ENCODE measurements at regions not wholly inside any gene's neighbourhood (a gene's known extent, or its start where the extent isn't known, plus 50 kb on each side); places are given as distances from the start of the nearest gene placed in this dataset.

DNA sequence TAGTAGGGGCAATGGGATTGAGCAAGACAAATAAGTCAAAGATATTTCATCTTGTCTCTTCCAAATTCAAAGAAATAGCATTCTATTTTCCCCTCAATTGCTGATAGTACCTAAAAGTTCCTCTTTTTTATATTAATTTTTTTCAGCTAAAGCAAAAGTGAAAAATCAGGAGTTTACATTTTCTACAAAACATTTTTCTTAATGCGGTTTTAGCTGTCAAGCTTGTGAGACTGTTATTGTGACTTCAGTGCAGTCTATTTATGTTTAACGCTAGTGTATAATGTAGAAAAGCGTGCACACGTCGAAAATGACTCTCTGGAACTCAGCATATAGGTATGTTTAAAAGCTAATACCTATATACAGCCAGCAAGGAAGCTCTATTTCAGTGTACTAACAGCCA, 119.8 kb downstream of the BTBD3 start:
- Histone ChIP-seq H3K4me1 (ENCODE audit: control insufficient read depth, low read length) (no peaks in the 10 kb centered on the region), H3K4me3 (ENCODE audit: low read length) (no peak overlapping the region), H3K36me3 (ENCODE audit: control insufficient read depth, low read length) (no peaks in the 10 kb centered on the region), H3K27me3 (ENCODE audit: control insufficient read depth, low read length) (no peaks in the 10 kb centered on the region), H3K27ac (ENCODE audit: low read depth, low read length) (no peak overlapping the region), H3K9me3 (ENCODE audit: control insufficient read depth, insufficient read depth, low read length) (no peaks in the 10 kb centered on the region), H3K4me2 (ENCODE audit: low read length) (no peak overlapping the region), H3F3A (ENCODE audit: control insufficient read depth, insufficient read depth) (no peaks in the 10 kb centered on the region), H3K9me2 (replicated peaks; ENCODE audit: control insufficient read depth, low read length) (no peaks in the 10 kb centered on the region), H3K79me2 (ENCODE audit: control insufficient read depth, low read length) (no peaks in the 10 kb centered on the region), H4K20me1 (ENCODE audit: control insufficient read depth, insufficient read depth, low read depth, low read length) (no peaks in the 10 kb centered on the region)
- TF ChIP-seq, protein P1, sequence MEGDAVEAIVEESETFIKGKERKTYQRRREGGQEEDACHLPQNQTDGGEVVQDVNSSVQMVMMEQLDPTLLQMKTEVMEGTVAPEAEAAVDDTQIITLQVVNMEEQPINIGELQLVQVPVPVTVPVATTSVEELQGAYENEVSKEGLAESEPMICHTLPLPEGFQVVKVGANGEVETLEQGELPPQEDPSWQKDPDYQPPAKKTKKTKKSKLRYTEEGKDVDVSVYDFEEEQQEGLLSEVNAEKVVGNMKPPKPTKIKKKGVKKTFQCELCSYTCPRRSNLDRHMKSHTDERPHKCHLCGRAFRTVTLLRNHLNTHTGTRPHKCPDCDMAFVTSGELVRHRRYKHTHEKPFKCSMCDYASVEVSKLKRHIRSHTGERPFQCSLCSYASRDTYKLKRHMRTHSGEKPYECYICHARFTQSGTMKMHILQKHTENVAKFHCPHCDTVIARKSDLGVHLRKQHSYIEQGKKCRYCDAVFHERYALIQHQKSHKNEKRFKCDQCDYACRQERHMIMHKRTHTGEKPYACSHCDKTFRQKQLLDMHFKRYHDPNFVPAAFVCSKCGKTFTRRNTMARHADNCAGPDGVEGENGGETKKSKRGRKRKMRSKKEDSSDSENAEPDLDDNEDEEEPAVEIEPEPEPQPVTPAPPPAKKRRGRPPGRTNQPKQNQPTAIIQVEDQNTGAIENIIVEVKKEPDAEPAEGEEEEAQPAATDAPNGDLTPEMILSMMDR (IDR thresholded peaks at IDR 0.05; ENCODE audit: low read depth, low read length, poor library complexity, severe bottlenecking) = no peak
- no peak for TF ChIP-seq EZH2phosphoT487 (IDR thresholded peaks at IDR 0.05; ENCODE audit: borderline replicate concordance, low read length)

DNA sequence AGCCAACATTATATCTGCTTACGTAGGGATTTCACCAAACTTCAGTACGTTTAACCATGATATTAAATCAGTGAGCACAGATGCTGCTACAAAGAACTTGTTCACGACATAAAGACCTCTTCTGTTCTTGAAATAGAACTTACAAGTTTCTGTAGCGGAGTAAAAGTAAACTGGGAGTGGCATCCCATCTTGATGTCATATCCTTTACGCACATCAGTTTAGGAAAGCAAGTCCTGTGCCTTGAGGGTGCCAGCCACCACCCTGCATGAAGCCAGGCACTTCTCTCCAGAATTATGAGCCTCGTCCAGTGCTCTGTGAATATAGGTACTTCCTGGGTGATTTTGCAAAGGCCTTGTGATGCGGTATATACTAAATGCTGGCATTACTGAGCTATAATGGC, 122.6 kb downstream of the BTBD3 start:
- Histone ChIP-seq H3K36me3 (ENCODE audit: control insufficient read depth, low read length) (no peaks in the 10 kb centered on the region), H3K79me2 (ENCODE audit: control insufficient read depth, low read length) (no peaks in the 10 kb centered on the region), H4K20me1 (ENCODE audit: control insufficient read depth, insufficient read depth, low read depth, low read length) (no peaks in the 10 kb centered on the region), H3F3A (ENCODE audit: control insufficient read depth, insufficient read depth) (no peaks in the 10 kb centered on the region), H3K4me2 (ENCODE audit: low read length) (no peak overlapping the region), H3K9me2 (replicated peaks; ENCODE audit: control insufficient read depth, low read length) (no peaks in the 10 kb centered on the region), H3K27me3 (ENCODE audit: control insufficient read depth, low read length) (no peaks in the 10 kb centered on the region), H3K4me3 (ENCODE audit: low read length) (no peak overlapping the region), H3K27ac (ENCODE audit: low read depth, low read length) (no peak overlapping the region), H3K9me3 (ENCODE audit: control insufficient read depth, insufficient read depth, low read length) (no peaks in the 10 kb centered on the region), H3K4me1 (ENCODE audit: control insufficient read depth, low read length) (no peaks in the 10 kb centered on the region)
- TF ChIP-seq, protein P1 (IDR thresholded peaks at IDR 0.05; ENCODE audit: low read depth, low read length, poor library complexity, severe bottlenecking) = no peak
- no peak for TF ChIP-seq EZH2phosphoT487 (IDR thresholded peaks at IDR 0.05; ENCODE audit: borderline replicate concordance, low read length)

DNA sequence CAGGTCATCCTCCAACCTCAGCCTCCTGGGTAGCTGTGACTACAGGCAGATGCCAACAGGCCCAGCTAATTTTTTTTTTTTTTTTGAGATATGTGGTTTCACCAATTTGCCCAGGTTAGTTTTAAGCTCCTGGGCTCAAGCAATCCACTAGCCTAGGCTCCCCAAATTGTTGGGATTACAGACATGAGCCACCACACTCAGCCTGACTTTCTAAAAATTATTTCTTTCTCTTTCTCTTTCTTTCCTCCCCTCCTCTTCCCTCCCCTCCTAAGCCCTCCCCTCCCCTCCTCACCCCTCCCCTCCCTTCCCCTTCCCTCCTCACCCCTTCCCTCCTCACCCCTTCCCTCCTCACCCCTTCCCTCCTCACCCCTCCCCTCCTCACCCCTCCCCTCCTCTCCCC, 127.3 kb downstream of the BTBD3 start:
- Histone ChIP-seq H3K9me3 (ENCODE audit: control insufficient read depth, insufficient read depth, low read length) (no peaks in the 10 kb centered on the region), H3K9me2 (replicated peaks; ENCODE audit: control insufficient read depth, low read length) (no peaks in the 10 kb centered on the region), H4K20me1 (ENCODE audit: control insufficient read depth, insufficient read depth, low read depth, low read length) (no peaks in the 10 kb centered on the region), H3K79me2 (ENCODE audit: control insufficient read depth, low read length) (no peaks in the 10 kb centered on the region), H3K27ac (ENCODE audit: low read depth, low read length) (no peak overlapping the region), H3K36me3 (ENCODE audit: control insufficient read depth, low read length) (no peaks in the 10 kb centered on the region), H3K4me1 (ENCODE audit: control insufficient read depth, low read length) (no peaks in the 10 kb centered on the region), H3F3A (ENCODE audit: control insufficient read depth, insufficient read depth) (no peaks in the 10 kb centered on the region), H3K4me2 (ENCODE audit: low read length) (no peak overlapping the region), H3K27me3 (ENCODE audit: control insufficient read depth, low read length) (no peaks in the 10 kb centered on the region), H3K4me3 (ENCODE audit: low read length) (no peak overlapping the region)
- TF ChIP-seq EZH2phosphoT487 (IDR thresholded peaks at IDR 0.05; ENCODE audit: borderline replicate concordance, low read length) = no peak
- TF ChIP-seq, protein P1 (IDR thresholded peaks at IDR 0.05; ENCODE audit: low read depth, low read length, poor library complexity, severe bottlenecking) = no peak

Data from DOHH2 (cell line).